DOHH2 (cell line): ENCODE measurements at regions not wholly inside any gene's neighbourhood (a gene's known extent, or its start where the extent isn't known, plus 50 kb on each side); places are given as distances from the start of the nearest gene placed in this dataset.

Source experiments
- H3F3A ChIP-seq: fragments of 200-600 bp; sonication (generic), shearing (Covaris generic); 2 replicates; pipeline ENCODE4 v1.6.0; 2016; ENCODE audit warnings: antibody characterized with exemption, mild to moderate bottlenecking; ENCODE audit not compliant: control insufficient read depth, insufficient read depth
- H3K27ac ChIP-seq: fragments of 200-600 bp; sonication (generic); 2 replicates; pipeline ENCODE4 v1.5.1; 2014; ENCODE audit warnings: low read depth, mild to moderate bottlenecking, low read length, moderate library complexity
- H3K27me3 ChIP-seq: fragments of 200-600 bp; sonication (generic); 2 replicates; pipeline ENCODE4 v1.6.1; 2014; ENCODE audit warnings: mild to moderate bottlenecking, low read length, mixed read lengths; ENCODE audit not compliant: control insufficient read depth
- H3K36me3 ChIP-seq: fragments of 200-600 bp; sonication (generic); 2 replicates; pipeline ENCODE4 v1.6.1; 2014; ENCODE audit warnings: mild to moderate bottlenecking, low read length, moderate library complexity, mixed read lengths; ENCODE audit not compliant: control insufficient read depth
- H3K4me1 ChIP-seq: fragments of 200-600 bp; sonication (generic); 2 replicates; pipeline ENCODE4 v1.6.1; 2014; ENCODE audit warnings: mild to moderate bottlenecking, low read length, mixed read lengths; ENCODE audit not compliant: control insufficient read depth
- H3K4me2 ChIP-seq: fragments of 200-600 bp; sonication (generic); 2 replicates; pipeline ENCODE4 v1.6.0; 2014; ENCODE audit warnings: mild to moderate bottlenecking, low read length, moderate library complexity
- H3K4me3 ChIP-seq: fragments of 200-600 bp; sonication (generic); 2 replicates; pipeline ENCODE4 v1.5.1; 2014; ENCODE audit warnings: mild to moderate bottlenecking, low read length, mixed read lengths
- H3K79me2 ChIP-seq: fragments of 200-600 bp; sonication (generic); 2 replicates; pipeline ENCODE4 v1.6.1; 2014; ENCODE audit warnings: mild to moderate bottlenecking, low read length, mixed read lengths; ENCODE audit not compliant: control insufficient read depth
- H3K9me2 ChIP-seq: fragments of 200-600 bp; sonication (generic); replicated peaks from 2 replicates; pipeline ENCODE4 v1.6.1; 2014; ENCODE audit warnings: mild to moderate bottlenecking, low read length, mixed read lengths; ENCODE audit not compliant: control insufficient read depth
- H3K9me3 ChIP-seq: fragments of 200-600 bp; sonication (generic); 2 replicates; pipeline ENCODE4 v1.6.1; 2014; ENCODE audit warnings: antibody characterized with exemption, low read length, mixed read lengths; ENCODE audit not compliant: control insufficient read depth, insufficient read depth
- H4K20me1 ChIP-seq: fragments of 200-600 bp; sonication (generic); 2 replicates; pipeline ENCODE4 v1.6.0; 2014; ENCODE audit warnings: low read depth, mild to moderate bottlenecking, antibody characterized with exemption, low read length, moderate library complexity; ENCODE audit not compliant: control insufficient read depth, insufficient read depth
- EZH2phosphoT487 ChIP-seq: fragments of 200-600 bp; sonication (generic); IDR thresholded peaks from 2 replicates; pipeline ENCODE4 v1.6.1; 2017; ENCODE audit warnings: borderline replicate concordance, mild to moderate bottlenecking, antibody characterized with exemption, low read length, moderate library complexity, mixed read lengths
- TF ChIP-seq, protein P1 (sequence below): fragments of 200-600 bp; sonication (generic); IDR thresholded peaks from one replicate; pipeline ENCODE4 v1.5.1; 2014; ENCODE audit warnings: antibody characterized with exemption, mild to moderate bottlenecking, low read depth, low read length; ENCODE audit not compliant: poor library complexity, severe bottlenecking

DNA sequence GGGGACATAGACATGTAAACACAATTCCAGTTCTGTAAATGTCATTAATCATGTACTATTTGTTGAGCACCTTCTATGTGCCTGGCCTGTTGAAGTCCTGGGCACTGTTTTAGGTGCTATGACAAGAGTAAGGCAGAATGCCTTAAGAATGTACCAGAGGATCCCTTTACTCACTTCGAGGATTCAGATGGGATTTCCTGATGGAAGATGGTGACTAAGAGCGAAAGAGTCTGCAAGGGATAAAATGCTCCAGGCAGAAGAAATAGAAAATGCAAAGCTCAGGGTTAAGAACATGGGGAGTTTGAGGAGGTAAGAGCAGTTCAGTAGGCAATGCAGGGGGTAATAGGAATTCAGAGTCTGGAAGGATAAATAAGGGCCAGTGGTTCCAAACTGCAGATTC lies 671.3 kb upstream of the TBX3 start:
- TF ChIP-seq, protein P1, sequence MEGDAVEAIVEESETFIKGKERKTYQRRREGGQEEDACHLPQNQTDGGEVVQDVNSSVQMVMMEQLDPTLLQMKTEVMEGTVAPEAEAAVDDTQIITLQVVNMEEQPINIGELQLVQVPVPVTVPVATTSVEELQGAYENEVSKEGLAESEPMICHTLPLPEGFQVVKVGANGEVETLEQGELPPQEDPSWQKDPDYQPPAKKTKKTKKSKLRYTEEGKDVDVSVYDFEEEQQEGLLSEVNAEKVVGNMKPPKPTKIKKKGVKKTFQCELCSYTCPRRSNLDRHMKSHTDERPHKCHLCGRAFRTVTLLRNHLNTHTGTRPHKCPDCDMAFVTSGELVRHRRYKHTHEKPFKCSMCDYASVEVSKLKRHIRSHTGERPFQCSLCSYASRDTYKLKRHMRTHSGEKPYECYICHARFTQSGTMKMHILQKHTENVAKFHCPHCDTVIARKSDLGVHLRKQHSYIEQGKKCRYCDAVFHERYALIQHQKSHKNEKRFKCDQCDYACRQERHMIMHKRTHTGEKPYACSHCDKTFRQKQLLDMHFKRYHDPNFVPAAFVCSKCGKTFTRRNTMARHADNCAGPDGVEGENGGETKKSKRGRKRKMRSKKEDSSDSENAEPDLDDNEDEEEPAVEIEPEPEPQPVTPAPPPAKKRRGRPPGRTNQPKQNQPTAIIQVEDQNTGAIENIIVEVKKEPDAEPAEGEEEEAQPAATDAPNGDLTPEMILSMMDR, result no peak
- TF ChIP-seq EZH2phosphoT487, result no peak
- no peak overlapping the region for H3K4me3 ChIP-seq
- H3F3A ChIP-seq, result no peaks in the 10 kb centered on the region
- H3K4me1 ChIP-seq, result no peaks in the 10 kb centered on the region
- no peaks in the 10 kb centered on the region for H3K27me3 ChIP-seq
- H3K36me3 ChIP-seq, result no peaks in the 10 kb centered on the region
- no peak overlapping the region for H3K27ac ChIP-seq
- no peaks in the 10 kb centered on the region for H3K79me2 ChIP-seq
- no peaks in the 10 kb centered on the region for H3K9me2 ChIP-seq
- no peak overlapping the region for H3K4me2 ChIP-seq
- H3K9me3 ChIP-seq, result no peaks in the 10 kb centered on the region
- H4K20me1 ChIP-seq, result no peaks in the 10 kb centered on the region

DNA sequence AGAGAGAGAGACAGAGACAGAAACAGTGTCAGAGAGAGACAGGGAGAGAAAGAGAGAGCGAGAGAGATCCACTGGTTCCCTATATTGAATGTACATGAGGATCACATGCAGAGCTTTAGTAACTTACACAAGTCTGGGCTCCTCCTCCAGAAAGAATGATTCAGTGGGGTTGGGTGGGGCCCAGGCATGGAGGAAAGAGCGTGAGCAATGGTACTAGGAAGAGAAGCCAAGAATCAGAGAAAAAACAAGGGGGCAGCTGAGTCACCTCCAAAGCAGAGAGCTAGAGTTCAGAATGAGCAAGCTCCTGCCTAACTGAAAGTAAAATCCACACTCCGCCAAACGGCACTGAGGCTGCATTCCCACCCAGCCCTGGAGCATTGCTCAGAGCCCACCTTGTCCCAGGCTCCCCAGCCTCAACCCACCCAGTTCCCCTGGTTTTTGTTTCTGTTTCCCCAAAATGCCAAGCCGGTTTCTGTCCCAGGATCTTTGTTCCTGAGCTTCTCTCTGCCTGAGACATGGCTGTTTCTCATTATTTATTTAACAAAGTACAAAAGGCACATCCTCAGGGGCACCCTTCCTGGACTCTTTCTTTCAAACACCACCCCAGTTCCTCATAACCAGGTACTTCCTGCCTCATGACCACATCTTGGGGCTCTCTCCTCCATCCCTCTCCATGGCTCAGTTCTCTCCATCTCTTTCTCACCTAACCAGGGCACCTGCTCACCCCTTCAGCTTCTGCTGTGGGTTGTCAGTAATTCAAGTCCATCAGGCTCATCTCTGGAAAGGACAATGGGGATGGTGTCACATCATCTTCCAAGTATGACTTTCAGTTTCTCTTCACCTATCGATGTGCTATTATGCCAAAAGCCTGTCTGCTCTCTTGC lies 670.3 kb upstream of the TBX3 start:
- H3K4me3 ChIP-seq, result no peak overlapping the region
- no peaks in the 10 kb centered on the region for H3K36me3 ChIP-seq

DNA sequence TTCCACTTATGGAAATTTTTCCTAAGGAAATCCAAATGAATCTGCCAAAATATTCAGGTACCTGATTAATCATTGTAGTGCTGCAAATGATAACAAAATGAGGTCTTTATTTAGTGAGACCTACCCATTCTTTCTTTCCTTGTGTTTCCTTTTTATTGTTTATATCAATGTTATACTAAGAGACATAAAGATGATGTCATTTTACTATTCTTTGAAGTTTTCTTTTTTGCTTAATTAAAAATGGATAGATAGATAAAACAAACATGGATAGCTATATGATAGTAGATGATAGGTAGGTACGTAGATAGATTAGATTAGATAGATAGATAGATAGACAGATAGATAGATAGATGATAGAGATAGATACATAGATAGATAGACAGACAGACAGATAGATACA lies 669.5 kb upstream of the TBX3 start:
- H3K9me3 ChIP-seq, result no peaks in the 10 kb centered on the region
- no peak overlapping the region for H3K27ac ChIP-seq
- no peaks in the 10 kb centered on the region for H3K9me2 ChIP-seq
- no peak overlapping the region for H3K4me2 ChIP-seq
- no peak for TF ChIP-seq EZH2phosphoT487
- TF ChIP-seq, protein P1, result no peak
- no peak overlapping the region for H3K4me3 ChIP-seq
- no peaks in the 10 kb centered on the region for H3K36me3 ChIP-seq
- H3K27me3 ChIP-seq, result no peaks in the 10 kb centered on the region
- no peaks in the 10 kb centered on the region for H3K79me2 ChIP-seq
- no peaks in the 10 kb centered on the region for H3F3A ChIP-seq
- no peaks in the 10 kb centered on the region for H3K4me1 ChIP-seq
- no peaks in the 10 kb centered on the region for H4K20me1 ChIP-seq

More for the DNA sequence above, 670.3 kb upstream of the TBX3 start:
- Histone ChIP-seq H3F3A (no peaks in the 10 kb centered on the region), H3K9me2 (no peaks in the 10 kb centered on the region), H3K27ac (no peak overlapping the region), H3K4me1 (no peaks in the 10 kb centered on the region), H3K27me3 (no peaks in the 10 kb centered on the region), H3K79me2 (no peaks in the 10 kb centered on the region), H4K20me1 (no peaks in the 10 kb centered on the region), H3K9me3 (no peaks in the 10 kb centered on the region), H3K4me2 (no peak overlapping the region)
- TF ChIP-seq, protein P1, result no peak
- TF ChIP-seq EZH2phosphoT487, result no peak
